ENCODE measurements at regions not wholly inside any gene's neighbourhood (a gene's known extent, or its start where the extent isn't known, plus 50 kb on each side); places are given as distances from the start of the nearest gene placed in this dataset.

DNA sequence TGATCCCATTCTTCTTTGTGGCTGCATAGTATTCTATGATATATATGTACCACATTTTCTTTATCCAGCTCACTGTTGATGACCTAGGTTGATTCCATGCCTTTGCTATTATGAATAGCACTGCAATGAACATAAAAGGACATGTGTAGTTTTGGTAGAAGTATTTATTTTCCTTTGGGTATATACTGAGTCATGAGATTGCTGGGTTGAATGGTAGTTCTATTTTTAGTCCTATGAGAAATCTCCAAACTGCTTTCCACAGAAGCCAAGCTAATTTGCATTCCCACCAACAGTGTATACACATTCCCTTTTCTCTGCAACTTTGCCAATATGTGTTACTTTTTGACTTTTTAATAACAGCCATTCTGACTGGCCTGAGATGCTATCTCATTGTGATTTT lies 278.3 kb downstream of the PCDH18 start:
- CTCF ChIA-PET, result no interaction called here

DNA sequence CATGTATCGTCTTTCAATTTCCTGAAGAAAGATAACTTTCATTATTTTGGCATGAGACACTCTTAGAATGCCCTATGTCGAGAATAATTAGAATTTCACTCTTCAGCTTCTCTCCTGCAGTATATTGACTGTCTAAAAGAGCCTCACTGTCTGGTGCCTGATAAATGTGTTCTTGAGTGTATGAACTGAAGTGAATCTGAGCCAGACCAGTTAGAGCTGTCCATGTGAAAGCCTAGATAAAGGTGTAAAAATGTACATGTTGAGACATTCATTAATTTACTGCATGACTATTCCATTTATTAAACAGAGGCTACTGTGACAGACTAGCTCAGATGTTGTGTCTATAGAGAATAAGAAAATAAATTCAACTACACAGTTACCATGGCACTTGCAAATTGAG lies 283.2 kb downstream of the PCDH18 start:
- CTCF ChIA-PET, result no interaction called here
- POLR2A ChIA-PET, result no interaction called here
- DNase-seq (ENCODE audit: extremely low spot score), result no peak
- TF ChIP-seq, protein P1, sequence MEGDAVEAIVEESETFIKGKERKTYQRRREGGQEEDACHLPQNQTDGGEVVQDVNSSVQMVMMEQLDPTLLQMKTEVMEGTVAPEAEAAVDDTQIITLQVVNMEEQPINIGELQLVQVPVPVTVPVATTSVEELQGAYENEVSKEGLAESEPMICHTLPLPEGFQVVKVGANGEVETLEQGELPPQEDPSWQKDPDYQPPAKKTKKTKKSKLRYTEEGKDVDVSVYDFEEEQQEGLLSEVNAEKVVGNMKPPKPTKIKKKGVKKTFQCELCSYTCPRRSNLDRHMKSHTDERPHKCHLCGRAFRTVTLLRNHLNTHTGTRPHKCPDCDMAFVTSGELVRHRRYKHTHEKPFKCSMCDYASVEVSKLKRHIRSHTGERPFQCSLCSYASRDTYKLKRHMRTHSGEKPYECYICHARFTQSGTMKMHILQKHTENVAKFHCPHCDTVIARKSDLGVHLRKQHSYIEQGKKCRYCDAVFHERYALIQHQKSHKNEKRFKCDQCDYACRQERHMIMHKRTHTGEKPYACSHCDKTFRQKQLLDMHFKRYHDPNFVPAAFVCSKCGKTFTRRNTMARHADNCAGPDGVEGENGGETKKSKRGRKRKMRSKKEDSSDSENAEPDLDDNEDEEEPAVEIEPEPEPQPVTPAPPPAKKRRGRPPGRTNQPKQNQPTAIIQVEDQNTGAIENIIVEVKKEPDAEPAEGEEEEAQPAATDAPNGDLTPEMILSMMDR (IDR thresholded peaks at IDR 0.05; ENCODE audit: control extremely low read depth, extremely low read depth, low read depth, missing control alignments), result no peak

More for the DNA sequence above, 278.3 kb downstream of the PCDH18 start:
- TF ChIP-seq, protein P1 (IDR thresholded peaks at IDR 0.05; ENCODE audit: control extremely low read depth, extremely low read depth, low read depth, missing control alignments), result no peak
- POLR2A ChIA-PET, result no interaction called here
- DNase-seq (ENCODE audit: extremely low spot score), result no peak

DNA sequence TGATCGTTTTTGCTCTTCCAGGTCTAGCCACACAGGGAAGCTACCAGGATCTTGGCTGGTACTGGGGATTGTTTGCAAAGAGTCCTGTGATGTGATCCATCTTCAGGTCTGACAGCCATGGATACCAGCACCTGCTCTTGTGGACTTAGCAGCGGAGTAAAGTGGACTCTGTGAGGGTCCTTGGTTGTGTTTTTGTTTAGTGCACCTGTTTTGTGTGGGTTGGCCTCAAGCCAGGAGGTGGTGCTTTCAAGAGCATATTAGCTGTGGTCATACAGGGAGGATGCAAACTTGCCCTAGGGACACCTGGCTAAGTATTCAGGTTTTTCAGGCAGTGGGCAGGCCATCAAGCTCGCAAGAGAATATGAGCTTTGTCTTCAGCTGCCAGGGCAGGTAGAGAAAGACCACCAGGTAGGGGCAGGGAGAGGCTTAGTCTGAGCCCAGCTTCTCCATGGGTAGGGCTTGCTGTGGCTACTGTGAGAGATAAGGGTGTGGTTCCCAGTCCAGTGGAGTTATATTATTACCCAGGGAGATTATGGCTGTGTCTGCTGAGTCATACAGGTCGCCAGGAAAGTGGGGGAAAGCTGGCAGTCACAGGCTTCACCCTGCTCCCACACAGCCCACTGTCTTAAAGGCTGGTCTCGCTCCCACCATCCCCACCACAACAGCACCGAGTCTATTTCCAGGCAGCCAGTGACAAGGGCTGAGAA lies 293.7 kb downstream of the PCDH18 start:
- ChIA-PET POLR2A (no interaction called here), CTCF (no interaction called here)
- DNase-seq (ENCODE audit: extremely low spot score), result no peak
- TF ChIP-seq, protein P1 (IDR thresholded peaks at IDR 0.05; ENCODE audit: control extremely low read depth, extremely low read depth, low read depth, missing control alignments), result no peak

DNA sequence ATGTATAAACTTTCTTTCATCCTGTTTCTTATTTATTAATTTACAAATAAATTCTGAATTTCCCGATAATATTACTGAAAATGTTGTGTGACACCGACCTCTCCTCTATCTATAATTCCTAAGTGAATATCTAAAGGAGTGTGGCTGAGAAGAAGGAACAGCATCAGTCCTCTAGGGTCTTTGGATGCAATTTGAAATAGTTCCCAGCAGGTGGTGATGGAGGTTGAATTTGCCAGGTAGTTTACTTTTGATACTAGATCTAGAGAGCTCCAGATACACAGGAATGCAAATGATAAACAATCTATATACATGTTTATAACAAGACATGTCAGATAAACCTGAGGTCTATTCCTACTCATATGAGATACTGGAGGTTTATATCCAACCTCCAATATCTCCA lies 305.4 kb downstream of the PCDH18 start:
- DNase-seq (ENCODE audit: extremely low spot score), result no peak
- TF ChIP-seq, protein P1 (IDR thresholded peaks at IDR 0.05; ENCODE audit: control extremely low read depth, extremely low read depth, low read depth, missing control alignments), result no peak
- CTCF ChIA-PET, result no interaction called here
- POLR2A ChIA-PET, result no interaction called here

DNA sequence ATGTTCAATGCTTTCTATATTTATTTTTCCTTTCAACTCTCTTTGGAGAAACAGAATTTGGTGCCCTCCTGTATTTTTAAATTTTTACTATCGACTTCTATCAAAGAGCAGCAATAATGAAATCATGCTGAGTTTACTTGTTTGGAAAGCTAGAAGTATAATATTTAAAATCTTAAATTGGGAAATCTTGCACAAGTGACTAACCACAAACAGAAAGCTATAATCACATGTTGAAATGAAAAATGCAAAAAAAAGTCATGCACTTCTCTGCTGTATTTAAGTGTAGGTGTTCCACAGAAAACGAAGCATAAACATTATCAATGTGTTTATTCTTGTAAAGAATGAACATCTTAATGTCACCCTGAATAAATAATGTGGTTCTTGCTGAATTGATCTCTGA lies 306.1 kb downstream of the PCDH18 start:
- ChIA-PET CTCF (no interaction called here), POLR2A (no interaction called here)
- TF ChIP-seq, protein P1 (IDR thresholded peaks at IDR 0.05; ENCODE audit: control extremely low read depth, extremely low read depth, low read depth, missing control alignments), result no peak
- DNase-seq (ENCODE audit: extremely low spot score), result no peak

DNA sequence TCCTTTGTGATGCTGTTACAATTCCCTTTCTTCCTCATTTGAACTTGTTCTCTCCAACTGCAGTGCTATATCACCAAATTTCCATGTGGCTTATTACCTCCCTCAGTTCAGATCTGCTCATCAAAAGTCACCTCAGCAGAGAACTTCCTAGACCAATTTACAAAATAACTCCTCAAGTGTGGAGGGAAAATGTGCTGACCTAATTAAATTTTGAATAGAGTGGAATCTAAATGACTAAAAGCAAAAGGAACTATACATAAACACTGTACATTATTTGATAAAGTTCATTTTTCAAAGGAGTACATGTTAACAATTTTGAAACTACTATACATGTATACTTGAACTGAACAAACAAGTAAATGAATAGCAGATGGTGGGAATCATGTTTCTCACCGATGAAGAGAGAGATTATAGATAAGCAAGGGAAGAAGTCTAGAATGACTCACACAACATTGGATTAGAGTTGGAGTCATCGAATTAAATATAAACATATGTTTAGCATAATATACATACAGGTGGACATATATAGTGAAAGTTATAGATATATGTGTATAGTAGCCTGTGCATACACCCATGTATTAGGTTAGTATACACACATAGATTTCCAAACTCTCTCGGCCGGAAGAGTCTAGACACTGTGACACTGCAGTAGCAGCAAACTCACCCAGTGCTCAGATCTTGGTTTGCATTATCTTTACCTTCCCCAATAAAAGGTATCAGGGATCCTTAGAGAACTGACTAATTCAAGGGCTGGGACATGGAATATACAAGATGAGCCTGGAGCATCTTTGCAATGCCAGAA lies 318.7 kb downstream of the PCDH18 start:
- TF ChIP-seq, protein P1 (IDR thresholded peaks at IDR 0.05; ENCODE audit: control extremely low read depth, extremely low read depth, low read depth, missing control alignments), result no peak
- CTCF ChIA-PET, result interaction anchor here (1.5 kb wide), 1 partner anchor 10 kb away, joined by 7 read pairs; no protein-coding TSS in a partner anchor
- DNase-seq (ENCODE audit: extremely low spot score), result no peak
- POLR2A ChIA-PET, result no interaction called here

Data from GM10248 (cell line).